ENCODE measurements at regions not wholly inside any gene's neighbourhood (a gene's known extent, or its start where the extent isn't known, plus 50 kb on each side); places are given as distances from the start of the nearest gene placed in this dataset.

GRCh38 chr17:79244665-79245064 is 170.0 kb downstream of the ENGASE start:
- no peak for DNase-seq (ENCODE audit: low spot score)
- H3K4me3 Mint-ChIP-seq, result no peak overlapping the region
- no peaks in the 10 kb centered on the region; the same call in 1 of the 2 replicates for H3K27me3 Mint-ChIP-seq (ENCODE audit: low read depth)
- ChIA-PET CTCF (no interaction called here), POLR2A (no interaction called here)
- no peak overlapping the region for H3K27ac Mint-ChIP-seq
- TF ChIP-seq, protein P1, sequence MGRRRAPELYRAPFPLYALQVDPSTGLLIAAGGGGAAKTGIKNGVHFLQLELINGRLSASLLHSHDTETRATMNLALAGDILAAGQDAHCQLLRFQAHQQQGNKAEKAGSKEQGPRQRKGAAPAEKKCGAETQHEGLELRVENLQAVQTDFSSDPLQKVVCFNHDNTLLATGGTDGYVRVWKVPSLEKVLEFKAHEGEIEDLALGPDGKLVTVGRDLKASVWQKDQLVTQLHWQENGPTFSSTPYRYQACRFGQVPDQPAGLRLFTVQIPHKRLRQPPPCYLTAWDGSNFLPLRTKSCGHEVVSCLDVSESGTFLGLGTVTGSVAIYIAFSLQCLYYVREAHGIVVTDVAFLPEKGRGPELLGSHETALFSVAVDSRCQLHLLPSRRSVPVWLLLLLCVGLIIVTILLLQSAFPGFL (CRISPR knock-in tag; IDR thresholded peaks at IDR 0.05; ENCODE audit: borderline replicate concordance), result no peak
- TF ChIP-seq ZNF121 (CRISPR knock-in tag; IDR thresholded peaks at IDR 0.05) (no peak), ZNF416 (CRISPR knock-in tag; IDR thresholded peaks at IDR 0.05) (no peak), JAZF1 (CRISPR knock-in tag; IDR thresholded peaks at IDR 0.05) (no peak), GABPB1 (CRISPR knock-in tag; IDR thresholded peaks at IDR 0.05) (no peak), ZNF671 (CRISPR knock-in tag; IDR thresholded peaks at IDR 0.05) (no peak)
- TF ChIP-seq, protein P2, sequence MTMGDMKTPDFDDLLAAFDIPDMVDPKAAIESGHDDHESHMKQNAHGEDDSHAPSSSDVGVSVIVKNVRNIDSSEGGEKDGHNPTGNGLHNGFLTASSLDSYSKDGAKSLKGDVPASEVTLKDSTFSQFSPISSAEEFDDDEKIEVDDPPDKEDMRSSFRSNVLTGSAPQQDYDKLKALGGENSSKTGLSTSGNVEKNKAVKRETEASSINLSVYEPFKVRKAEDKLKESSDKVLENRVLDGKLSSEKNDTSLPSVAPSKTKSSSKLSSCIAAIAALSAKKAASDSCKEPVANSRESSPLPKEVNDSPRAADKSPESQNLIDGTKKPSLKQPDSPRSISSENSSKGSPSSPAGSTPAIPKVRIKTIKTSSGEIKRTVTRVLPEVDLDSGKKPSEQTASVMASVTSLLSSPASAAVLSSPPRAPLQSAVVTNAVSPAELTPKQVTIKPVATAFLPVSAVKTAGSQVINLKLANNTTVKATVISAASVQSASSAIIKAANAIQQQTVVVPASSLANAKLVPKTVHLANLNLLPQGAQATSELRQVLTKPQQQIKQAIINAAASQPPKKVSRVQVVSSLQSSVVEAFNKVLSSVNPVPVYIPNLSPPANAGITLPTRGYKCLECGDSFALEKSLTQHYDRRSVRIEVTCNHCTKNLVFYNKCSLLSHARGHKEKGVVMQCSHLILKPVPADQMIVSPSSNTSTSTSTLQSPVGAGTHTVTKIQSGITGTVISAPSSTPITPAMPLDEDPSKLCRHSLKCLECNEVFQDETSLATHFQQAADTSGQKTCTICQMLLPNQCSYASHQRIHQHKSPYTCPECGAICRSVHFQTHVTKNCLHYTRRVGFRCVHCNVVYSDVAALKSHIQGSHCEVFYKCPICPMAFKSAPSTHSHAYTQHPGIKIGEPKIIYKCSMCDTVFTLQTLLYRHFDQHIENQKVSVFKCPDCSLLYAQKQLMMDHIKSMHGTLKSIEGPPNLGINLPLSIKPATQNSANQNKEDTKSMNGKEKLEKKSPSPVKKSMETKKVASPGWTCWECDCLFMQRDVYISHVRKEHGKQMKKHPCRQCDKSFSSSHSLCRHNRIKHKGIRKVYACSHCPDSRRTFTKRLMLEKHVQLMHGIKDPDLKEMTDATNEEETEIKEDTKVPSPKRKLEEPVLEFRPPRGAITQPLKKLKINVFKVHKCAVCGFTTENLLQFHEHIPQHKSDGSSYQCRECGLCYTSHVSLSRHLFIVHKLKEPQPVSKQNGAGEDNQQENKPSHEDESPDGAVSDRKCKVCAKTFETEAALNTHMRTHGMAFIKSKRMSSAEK (CRISPR knock-in tag; IDR thresholded peaks at IDR 0.05; ENCODE audit: borderline replicate concordance), result no peak
- TF ChIP-seq, protein P3, sequence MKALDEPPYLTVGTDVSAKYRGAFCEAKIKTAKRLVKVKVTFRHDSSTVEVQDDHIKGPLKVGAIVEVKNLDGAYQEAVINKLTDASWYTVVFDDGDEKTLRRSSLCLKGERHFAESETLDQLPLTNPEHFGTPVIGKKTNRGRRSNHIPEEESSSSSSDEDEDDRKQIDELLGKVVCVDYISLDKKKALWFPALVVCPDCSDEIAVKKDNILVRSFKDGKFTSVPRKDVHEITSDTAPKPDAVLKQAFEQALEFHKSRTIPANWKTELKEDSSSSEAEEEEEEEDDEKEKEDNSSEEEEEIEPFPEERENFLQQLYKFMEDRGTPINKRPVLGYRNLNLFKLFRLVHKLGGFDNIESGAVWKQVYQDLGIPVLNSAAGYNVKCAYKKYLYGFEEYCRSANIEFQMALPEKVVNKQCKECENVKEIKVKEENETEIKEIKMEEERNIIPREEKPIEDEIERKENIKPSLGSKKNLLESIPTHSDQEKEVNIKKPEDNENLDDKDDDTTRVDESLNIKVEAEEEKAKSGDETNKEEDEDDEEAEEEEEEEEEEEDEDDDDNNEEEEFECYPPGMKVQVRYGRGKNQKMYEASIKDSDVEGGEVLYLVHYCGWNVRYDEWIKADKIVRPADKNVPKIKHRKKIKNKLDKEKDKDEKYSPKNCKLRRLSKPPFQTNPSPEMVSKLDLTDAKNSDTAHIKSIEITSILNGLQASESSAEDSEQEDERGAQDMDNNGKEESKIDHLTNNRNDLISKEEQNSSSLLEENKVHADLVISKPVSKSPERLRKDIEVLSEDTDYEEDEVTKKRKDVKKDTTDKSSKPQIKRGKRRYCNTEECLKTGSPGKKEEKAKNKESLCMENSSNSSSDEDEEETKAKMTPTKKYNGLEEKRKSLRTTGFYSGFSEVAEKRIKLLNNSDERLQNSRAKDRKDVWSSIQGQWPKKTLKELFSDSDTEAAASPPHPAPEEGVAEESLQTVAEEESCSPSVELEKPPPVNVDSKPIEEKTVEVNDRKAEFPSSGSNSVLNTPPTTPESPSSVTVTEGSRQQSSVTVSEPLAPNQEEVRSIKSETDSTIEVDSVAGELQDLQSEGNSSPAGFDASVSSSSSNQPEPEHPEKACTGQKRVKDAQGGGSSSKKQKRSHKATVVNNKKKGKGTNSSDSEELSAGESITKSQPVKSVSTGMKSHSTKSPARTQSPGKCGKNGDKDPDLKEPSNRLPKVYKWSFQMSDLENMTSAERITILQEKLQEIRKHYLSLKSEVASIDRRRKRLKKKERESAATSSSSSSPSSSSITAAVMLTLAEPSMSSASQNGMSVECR (CRISPR knock-in tag; IDR thresholded peaks at IDR 0.05; ENCODE audit: borderline replicate concordance), result no peak
- TF ChIP-seq, protein P4, sequence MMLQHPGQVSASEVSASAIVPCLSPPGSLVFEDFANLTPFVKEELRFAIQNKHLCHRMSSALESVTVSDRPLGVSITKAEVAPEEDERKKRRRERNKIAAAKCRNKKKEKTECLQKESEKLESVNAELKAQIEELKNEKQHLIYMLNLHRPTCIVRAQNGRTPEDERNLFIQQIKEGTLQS (CRISPR knock-in tag; conservative IDR thresholded peaks at IDR 0.05), result no peak
- TF ChIP-seq, protein P5, sequence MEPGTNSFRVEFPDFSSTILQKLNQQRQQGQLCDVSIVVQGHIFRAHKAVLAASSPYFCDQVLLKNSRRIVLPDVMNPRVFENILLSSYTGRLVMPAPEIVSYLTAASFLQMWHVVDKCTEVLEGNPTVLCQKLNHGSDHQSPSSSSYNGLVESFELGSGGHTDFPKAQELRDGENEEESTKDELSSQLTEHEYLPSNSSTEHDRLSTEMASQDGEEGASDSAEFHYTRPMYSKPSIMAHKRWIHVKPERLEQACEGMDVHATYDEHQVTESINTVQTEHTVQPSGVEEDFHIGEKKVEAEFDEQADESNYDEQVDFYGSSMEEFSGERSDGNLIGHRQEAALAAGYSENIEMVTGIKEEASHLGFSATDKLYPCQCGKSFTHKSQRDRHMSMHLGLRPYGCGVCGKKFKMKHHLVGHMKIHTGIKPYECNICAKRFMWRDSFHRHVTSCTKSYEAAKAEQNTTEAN (CRISPR knock-in tag; IDR thresholded peaks at IDR 0.05), result no peak
- H3K4me1 Mint-ChIP-seq, result peaks cover 4% of the 10 kb centered on the region; the same call in 1 of the 2 replicates
- no peaks in the 10 kb centered on the region for H3K36me3 Mint-ChIP-seq
- no peak for ATAC-seq
- peaks cover 3% of the 10 kb centered on the region; the same call in 1 of the 2 replicates for H3K9me3 Mint-ChIP-seq

DNA sequence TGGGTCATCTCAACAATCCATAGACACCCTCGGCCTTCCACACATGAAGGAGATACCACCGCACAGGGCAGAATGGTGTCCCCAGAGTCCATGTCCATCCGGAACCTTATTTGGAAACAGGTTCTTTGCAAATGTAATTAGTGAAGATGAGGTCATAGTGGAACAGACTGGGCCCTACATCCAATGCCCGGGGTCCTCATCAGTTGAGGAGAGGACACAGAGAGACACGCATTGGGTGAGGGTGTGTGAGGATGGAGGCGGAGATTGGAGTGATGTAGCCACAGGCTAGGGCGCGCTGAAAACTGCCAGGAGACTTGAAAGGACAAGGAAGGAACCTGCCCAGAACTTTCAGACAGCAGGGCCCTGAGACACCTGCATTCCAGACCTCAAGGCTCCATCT is 169.4 kb downstream of the ENGASE start:
- Mint-ChIP-seq H3K4me1 (peaks cover 4% of the 10 kb centered on the region; the same call in 1 of the 2 replicates), H3K27me3 (ENCODE audit: low read depth) (no peaks in the 10 kb centered on the region; the same call in 1 of the 2 replicates), H3K36me3 (no peaks in the 10 kb centered on the region), H3K9me3 (peaks cover 3% of the 10 kb centered on the region; the same call in 1 of the 2 replicates), H3K27ac (no peak overlapping the region), H3K4me3 (no peak overlapping the region)
- DNase-seq (ENCODE audit: low spot score) (no peak), ATAC-seq (no peak)
- POLR2A ChIA-PET, result no interaction called here
- CTCF ChIA-PET, result no interaction called here
- TF ChIP-seq GRHL2 (CRISPR knock-in tag; IDR thresholded peaks at IDR 0.05; ENCODE audit: insufficient replicate concordance, severe bottlenecking) (no peak), EMX1 (CRISPR knock-in tag; IDR thresholded peaks at IDR 0.05) (no peak), ZBTB21 (CRISPR knock-in tag; IDR thresholded peaks at IDR 0.05; ENCODE audit: borderline replicate concordance) (no peak), PRDM15 (CRISPR knock-in tag; IDR thresholded peaks at IDR 0.05) (no peak), NR3C1 (CRISPR knock-in tag; conservative IDR thresholded peaks at IDR 0.05; ENCODE audit: low read depth) (no peak)
- TF ChIP-seq, protein P6, sequence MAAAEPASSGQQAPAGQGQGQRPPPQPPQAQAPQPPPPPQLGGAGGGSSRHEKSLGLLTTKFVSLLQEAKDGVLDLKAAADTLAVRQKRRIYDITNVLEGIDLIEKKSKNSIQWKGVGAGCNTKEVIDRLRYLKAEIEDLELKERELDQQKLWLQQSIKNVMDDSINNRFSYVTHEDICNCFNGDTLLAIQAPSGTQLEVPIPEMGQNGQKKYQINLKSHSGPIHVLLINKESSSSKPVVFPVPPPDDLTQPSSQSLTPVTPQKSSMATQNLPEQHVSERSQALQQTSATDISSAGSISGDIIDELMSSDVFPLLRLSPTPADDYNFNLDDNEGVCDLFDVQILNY (CRISPR knock-in tag; IDR thresholded peaks at IDR 0.05), result no peak
- TF ChIP-seq, protein P7, sequence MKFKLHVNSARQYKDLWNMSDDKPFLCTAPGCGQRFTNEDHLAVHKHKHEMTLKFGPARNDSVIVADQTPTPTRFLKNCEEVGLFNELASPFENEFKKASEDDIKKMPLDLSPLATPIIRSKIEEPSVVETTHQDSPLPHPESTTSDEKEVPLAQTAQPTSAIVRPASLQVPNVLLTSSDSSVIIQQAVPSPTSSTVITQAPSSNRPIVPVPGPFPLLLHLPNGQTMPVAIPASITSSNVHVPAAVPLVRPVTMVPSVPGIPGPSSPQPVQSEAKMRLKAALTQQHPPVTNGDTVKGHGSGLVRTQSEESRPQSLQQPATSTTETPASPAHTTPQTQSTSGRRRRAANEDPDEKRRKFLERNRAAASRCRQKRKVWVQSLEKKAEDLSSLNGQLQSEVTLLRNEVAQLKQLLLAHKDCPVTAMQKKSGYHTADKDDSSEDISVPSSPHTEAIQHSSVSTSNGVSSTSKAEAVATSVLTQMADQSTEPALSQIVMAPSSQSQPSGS (CRISPR knock-in tag; IDR thresholded peaks at IDR 0.05; ENCODE audit: borderline replicate concordance, low read depth), result no peak

Measured in WTC11 (cell line).